ENCODE measurements at regions not wholly inside any gene's neighbourhood (a gene's known extent, or its start where the extent isn't known, plus 50 kb on each side); places are given as distances from the start of the nearest gene placed in this dataset.
"Not testable (repeated sequence)": the region's sequence is repeated elsewhere in the genome, so short reads cannot be mapped to it uniquely, and the experiment has no call there.

GRCh38 chr6:167737205-167737830 lies 89.4 kb upstream of the AFDN start:
- no peak for DNase-seq

GRCh38 chr6:167738386-167738785 lies 88.3 kb upstream of the AFDN start:
- no peak for DNase-seq

- DNase-seq = no peak
Measured at GRCh38 chr6:167739721-167740475, 86.8 kb upstream of the AFDN start.

GRCh38 chr6:167742719-167743303 lies 83.9 kb upstream of the AFDN start:
- DNase-seq = no peak

- no peak for DNase-seq
Measured at GRCh38 chr6:167744681-167745669, 81.7 kb upstream of the AFDN start.

GRCh38 chr6:167745670-167746389 lies 80.9 kb upstream of the AFDN start:
- no peak for DNase-seq

GRCh38 chr6:167746390-167746907 lies 80.3 kb upstream of the AFDN start:
- DNase-seq = no peak

- no peak for DNase-seq
Measured at GRCh38 chr6:167746975-167747374, 79.7 kb upstream of the AFDN start.

- DNase-seq = no peak
Measured at GRCh38 chr6:167747645-167748044, 79.1 kb upstream of the AFDN start.

GRCh38 chr6:167748046-167748445 lies 78.7 kb upstream of the AFDN start:
- no peak for DNase-seq

- no peak for DNase-seq
Measured at GRCh38 chr6:167748458-167749379, 78.0 kb upstream of the AFDN start.

- DNase-seq = no peak
Measured at GRCh38 chr6:167750956-167751358, 75.8 kb upstream of the AFDN start.

- DNase-seq = no peak
Measured at GRCh38 chr6:167751579-167752115, 75.1 kb upstream of the AFDN start.

- not testable (repeated sequence) for DNase-seq
Measured at GRCh38 chr6:167753281-167753680, 73.4 kb upstream of the AFDN start.

- no peak for DNase-seq
Measured at GRCh38 chr6:167754691-167755090, 72.0 kb upstream of the AFDN start.

- DNase-seq = no peak
Measured at GRCh38 chr6:167755461-167755860, 71.2 kb upstream of the AFDN start.

GRCh38 chr6:167756597-167756996 lies 70.1 kb upstream of the AFDN start:
- no peak for DNase-seq

GRCh38 chr6:167757249-167757648 lies 69.5 kb upstream of the AFDN start:
- DNase-seq = no peak

- DNase-seq = no peak
Measured at GRCh38 chr6:167757821-167758220, 68.9 kb upstream of the AFDN start.

- DNase-seq = no peak
Measured at GRCh38 chr6:167758309-167759023, 68.2 kb upstream of the AFDN start.
